Naive thymus-derived CD4-positive, alpha-beta T cell (primary cell): ENCODE measurements at regions not wholly inside any gene's neighbourhood (a gene's known extent, or its start where the extent isn't known, plus 50 kb on each side); places are given as distances from the start of the nearest gene placed in this dataset.

Experiments used
- ATAC-seq: fragments of 150-1000 bp; cut with Tn5 transposase; 2 replicates; pipeline ENCODE4 v1.10.0; 2021; ENCODE audit warnings: mild to moderate bottlenecking, moderate library complexity
- CTCF ChIA-PET: fragments of 350-600 bp; sonication (Branson Sonifier 250); formaldehyde crosslinking; loops from one replicate; lab custom pipeline; 2021; ENCODE audit warnings: antibody characterized with exemption; lab: Charles Lee
- POLR2A ChIA-PET: fragments of 350-600 bp; sonication (Branson Sonifier 250); formaldehyde crosslinking; loops from one replicate; lab custom pipeline; 2021; ENCODE audit warnings: antibody characterized with exemption, inconsistent platforms; lab: Charles Lee
- DNase-seq, 9 donors: peaks; one replicate each; pipeline versions ENCODE4 v3.0.0 to v3.0.0-alpha.2; 2020 to 2022; ENCODE audit warnings: mixed read lengths in 1 of 9
- H3K27ac ChIP-seq: one replicate; pipeline ENCODE4 v1.7.0; 2013; ENCODE audit warnings: mild to moderate bottlenecking, low read depth, low read length, moderate library complexity
- H3K27me3 ChIP-seq, 2 donors: one replicate each; pipeline ENCODE4 v1.7.0; 2013; ENCODE audit warnings: low read length in 2 of 2, mild to moderate bottlenecking in 2 of 2, moderate library complexity in 2 of 2; ENCODE audit not compliant: control insufficient read depth in 2 of 2, insufficient read depth in 2 of 2
- H3K36me3 ChIP-seq, 3 experiments: 1 replicate in 2 of 3; 2 replicates in 1 of 3; pipeline ENCODE4 v1.7.0; 2013; ENCODE audit warnings: low read length in 3 of 3, mild to moderate bottlenecking in 3 of 3, moderate library complexity in 1 of 3; ENCODE audit not compliant: insufficient read depth in 3 of 3, control insufficient read depth in 2 of 3
- H3K4me1 ChIP-seq, 2 donors: one replicate each; pipeline ENCODE4 v1.7.0; 2013; ENCODE audit warnings: low read length in 2 of 2, mild to moderate bottlenecking in 2 of 2, moderate library complexity in 1 of 2; ENCODE audit not compliant: control insufficient read depth in 2 of 2, insufficient read depth in 2 of 2
- H3K4me3 ChIP-seq: 2 replicates; pipeline ENCODE4 v1.7.0; 2013; ENCODE audit warnings: mild to moderate bottlenecking, low read length
- H3K9me3 ChIP-seq, 3 experiments: 1 replicate in 2 of 3; 2 replicates in 1 of 3; pipeline ENCODE4 v1.7.0; 2013; ENCODE audit warnings: low read length in 3 of 3; ENCODE audit not compliant: control insufficient read depth in 2 of 3
- H3K27ac Mint-ChIP-seq, 9 donors: one replicate each; pipeline ENCODE4 v1.8.0; 2020 to 2022; ENCODE audit warnings: mixed read lengths in 9 of 9, mild to moderate bottlenecking in 8 of 9, moderate library complexity in 5 of 9, inconsistent platforms in 2 of 9
- H3K27me3 Mint-ChIP-seq, 5 donors: one replicate each; pipeline ENCODE4 v1.8.0; 2021 to 2022; ENCODE audit warnings: mixed read lengths in 5 of 5, mild to moderate bottlenecking in 1 of 5
- H3K36me3 Mint-ChIP-seq, 5 donors: one replicate each; pipeline ENCODE4 v1.8.0; 2020 to 2022; ENCODE audit warnings: mixed read lengths in 5 of 5, mild to moderate bottlenecking in 3 of 5, inconsistent platforms in 1 of 5
- H3K4me1 Mint-ChIP-seq, 7 donors: one replicate each; pipeline ENCODE4 v1.8.0; 2020 to 2022; ENCODE audit warnings: mixed read lengths in 7 of 7, mild to moderate bottlenecking in 3 of 7, inconsistent platforms in 1 of 7
- H3K4me3 Mint-ChIP-seq, 10 donors: one replicate each; pipeline ENCODE4 v1.8.0; 2020 to 2022; ENCODE audit warnings: mild to moderate bottlenecking in 10 of 10, mixed read lengths in 10 of 10, moderate library complexity in 6 of 10, inconsistent platforms in 2 of 10
- H3K9me3 Mint-ChIP-seq, 11 donors: one replicate each; pipeline ENCODE4 v1.8.0; 2020 to 2022; ENCODE audit warnings: mixed read lengths in 11 of 11, mild to moderate bottlenecking in 4 of 11, inconsistent platforms in 1 of 11, moderate library complexity in 1 of 11
- intact Hi-C, 2 donors: fragments of 100-400 bp; cut with micrococcal nuclease; formaldehyde crosslinking; loops; one replicate each; pipeline ENCODE4 v1.15.1; 2023

GRCh38 chr12:127515941-127516340, 751.0 kb upstream of the TMEM132C start:
- Histone ChIP-seq H3K9me3 (no peaks in the 10 kb centered on the region), H3K4me1 (no peaks in the 10 kb centered on the region), H3K36me3 (no peaks in the 10 kb centered on the region), H3K27ac (no peak overlapping the region), H3K4me3 (no peak overlapping the region), H3K27me3 (no peaks in the 10 kb centered on the region)
- no peak overlapping the region for H3K27ac Mint-ChIP-seq
- ChIA-PET POLR2A (no interaction called here), CTCF (no interaction called here)
- no peaks in the 10 kb centered on the region for H3K36me3 Mint-ChIP-seq
- peaks cover 0 to 13% (median 4%) of the 10 kb centered on the region in 11 donors for H3K9me3 Mint-ChIP-seq
- ATAC-seq = no peak
- DNase-seq = no peak
- intact Hi-C loops = loop anchor here in 1 of 2 donors (1.0 kb wide), 1 partner anchor 24 kb away; no protein-coding TSS in a partner anchor
- H3K27me3 Mint-ChIP-seq = peaks cover 0 to 4% (median 0%) of the 10 kb centered on the region in 5 donors
- no peaks in the 10 kb centered on the region for H3K4me1 Mint-ChIP-seq
- H3K4me3 Mint-ChIP-seq = no peak overlapping the region

GRCh38 chr12:127516467-127516866, 750.5 kb upstream of the TMEM132C start:
- CTCF ChIA-PET = no interaction called here
- H3K4me3 ChIP-seq = no peak overlapping the region
- no peaks in the 10 kb centered on the region for H3K27me3 ChIP-seq
- POLR2A ChIA-PET = no interaction called here
- ATAC-seq = no peak
- Mint-ChIP-seq H3K9me3 (peaks cover 0 to 13% (median 5%) of the 10 kb centered on the region in 11 donors), H3K27me3 (peaks cover 0 to 4% (median 0%) of the 10 kb centered on the region in 5 donors), H3K27ac (no peak overlapping the region), H3K4me1 (no peaks in the 10 kb centered on the region), H3K4me3 (no peak overlapping the region), H3K36me3 (no peaks in the 10 kb centered on the region)
- H3K36me3 ChIP-seq = no peaks in the 10 kb centered on the region
- no peak overlapping the region for H3K27ac ChIP-seq
- intact Hi-C loops = loop anchor here in 1 of 2 donors (1.0 kb wide), 1 partner anchor 24 kb away; no protein-coding TSS in a partner anchor
- no peaks in the 10 kb centered on the region for H3K9me3 ChIP-seq
- no peak for DNase-seq
- H3K4me1 ChIP-seq = no peaks in the 10 kb centered on the region

- Histone ChIP-seq H3K4me1 (no peaks in the 10 kb centered on the region), H3K27me3 (no peaks in the 10 kb centered on the region), H3K36me3 (no peaks in the 10 kb centered on the region), H3K9me3 (no peaks in the 10 kb centered on the region), H3K27ac (no peak overlapping the region), H3K4me3 (no peak overlapping the region)
- ChIA-PET POLR2A (no interaction called here), CTCF (no interaction called here)
- no peaks in the 10 kb centered on the region for H3K4me1 Mint-ChIP-seq
- no peak for ATAC-seq
- H3K36me3 Mint-ChIP-seq = no peaks in the 10 kb centered on the region
- H3K27ac Mint-ChIP-seq = no peak overlapping the region
- H3K27me3 Mint-ChIP-seq = peaks cover 0 to 4% (median 0%) of the 10 kb centered on the region in 5 donors
- DNase-seq = no peak
- intact Hi-C loops = no loop called here
- no peak overlapping the region for H3K4me3 Mint-ChIP-seq
- peaks cover 0 to 6% (median 2%) of the 10 kb centered on the region in 11 donors for H3K9me3 Mint-ChIP-seq
Observed at GRCh38 chr12:127519779-127520178, 747.2 kb upstream of the TMEM132C start.

DNA sequence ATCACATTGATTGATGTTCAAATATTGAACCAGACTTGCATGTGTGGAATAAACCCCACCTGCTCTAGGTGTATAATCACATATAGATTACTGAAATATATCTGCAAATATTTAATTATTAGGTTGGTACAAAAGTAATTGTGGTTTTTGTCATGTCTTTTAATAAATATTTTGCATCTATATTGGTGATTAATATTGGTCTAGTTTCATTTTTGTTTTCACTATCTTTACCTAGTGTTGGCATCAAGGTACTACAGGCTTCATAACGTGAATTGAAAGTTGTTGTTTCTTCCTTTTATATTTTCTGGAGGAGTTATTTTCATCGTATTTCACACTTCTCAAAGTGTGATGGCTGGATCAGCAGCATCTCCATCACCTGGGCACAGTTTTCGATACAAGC, 740.0 kb upstream of the TMEM132C start:
- ATAC-seq = no peak
- H3K4me3 Mint-ChIP-seq = no peak overlapping the region
- Histone ChIP-seq H3K4me1 (no peaks in the 10 kb centered on the region), H3K27me3 (no peaks in the 10 kb centered on the region), H3K36me3 (no peaks in the 10 kb centered on the region), H3K4me3 (no peak overlapping the region), H3K9me3 (no peaks in the 10 kb centered on the region), H3K27ac (no peak overlapping the region)
- peaks cover 0 to 10% (median 3%) of the 10 kb centered on the region in 5 donors for H3K27me3 Mint-ChIP-seq
- intact Hi-C loops = no loop called here
- H3K9me3 Mint-ChIP-seq = peaks cover 0 to 7% (median 3%) of the 10 kb centered on the region in 11 donors
- H3K27ac Mint-ChIP-seq = no peak overlapping the region
- ChIA-PET POLR2A (no interaction called here), CTCF (interaction anchor here (0.6 kb wide), 1 partner anchor 32 kb away, joined by 3 read pairs; no protein-coding TSS in a partner anchor)
- DNase-seq = no peak
- H3K4me1 Mint-ChIP-seq = peaks cover 0 to 2% (median 0%) of the 10 kb centered on the region in 7 donors
- peaks cover 0 to 3% (median 0%) of the 10 kb centered on the region in 5 donors for H3K36me3 Mint-ChIP-seq

- peaks cover 0 to 10% (median 3%) of the 10 kb centered on the region in 5 donors for H3K27me3 Mint-ChIP-seq
- ATAC-seq (no peak), DNase-seq (no peak)
- no peak overlapping the region for H3K27ac Mint-ChIP-seq
- H3K27me3 ChIP-seq = no peaks in the 10 kb centered on the region
- ChIA-PET POLR2A (no interaction called here), CTCF (no interaction called here)
- H3K9me3 ChIP-seq = no peaks in the 10 kb centered on the region
- H3K36me3 ChIP-seq = no peaks in the 10 kb centered on the region
- H3K4me3 Mint-ChIP-seq = no peak overlapping the region
- H3K4me1 ChIP-seq = no peaks in the 10 kb centered on the region
- no peak overlapping the region for H3K4me3 ChIP-seq
- H3K27ac ChIP-seq = no peak overlapping the region
- peaks cover 0 to 3% (median 0%) of the 10 kb centered on the region in 5 donors for H3K36me3 Mint-ChIP-seq
- H3K4me1 Mint-ChIP-seq = peaks cover 0 to 2% (median 0%) of the 10 kb centered on the region in 7 donors
- intact Hi-C loops = no loop called here
- peaks cover 0 to 7% (median 3%) of the 10 kb centered on the region in 11 donors for H3K9me3 Mint-ChIP-seq
Observed at GRCh38 chr12:127528551-127528950, 738.4 kb upstream of the TMEM132C start.

GRCh38 chr12:127531542-127531941, 735.4 kb upstream of the TMEM132C start:
- H3K27me3 ChIP-seq = no peaks in the 10 kb centered on the region
- H3K9me3 ChIP-seq = no peaks in the 10 kb centered on the region
- Mint-ChIP-seq H3K27ac (no peak overlapping the region), H3K36me3 (peaks cover 0 to 3% (median 0%) of the 10 kb centered on the region in 5 donors), H3K4me1 (peaks cover 0 to 2% (median 0%) of the 10 kb centered on the region in 7 donors), H3K4me3 (no peak overlapping the region), H3K27me3 (peaks cover 0 to 10% (median 0%) of the 10 kb centered on the region in 5 donors), H3K9me3 (peaks cover 0 to 13% (median 5%) of the 10 kb centered on the region in 11 donors)
- H3K4me3 ChIP-seq = no peak overlapping the region
- CTCF ChIA-PET = no interaction called here
- H3K27ac ChIP-seq = no peak overlapping the region
- DNase-seq (no peak), ATAC-seq (no peak)
- H3K36me3 ChIP-seq = no peaks in the 10 kb centered on the region
- intact Hi-C loops = no loop called here
- POLR2A ChIA-PET = no interaction called here
- H3K4me1 ChIP-seq = no peaks in the 10 kb centered on the region

GRCh38 chr12:127533353-127533752, 733.6 kb upstream of the TMEM132C start:
- no peaks in the 10 kb centered on the region for H3K36me3 ChIP-seq
- H3K36me3 Mint-ChIP-seq = peaks cover 0 to 3% (median 0%) of the 10 kb centered on the region in 5 donors
- no peaks in the 10 kb centered on the region for H3K4me1 ChIP-seq
- CTCF ChIA-PET = no interaction called here
- no peak overlapping the region for H3K27ac Mint-ChIP-seq
- H3K9me3 ChIP-seq = no peaks in the 10 kb centered on the region
- POLR2A ChIA-PET = no interaction called here
- no peaks in the 10 kb centered on the region for H3K27me3 ChIP-seq
- peaks cover 0 to 13% (median 4%) of the 10 kb centered on the region in 11 donors for H3K9me3 Mint-ChIP-seq
- no peak overlapping the region for H3K27ac ChIP-seq
- ATAC-seq = no peak
- intact Hi-C loops = no loop called here
- H3K4me3 ChIP-seq = no peak overlapping the region
- no peak for DNase-seq
- H3K4me3 Mint-ChIP-seq = no peak overlapping the region
- peaks cover 0 to 10% (median 0%) of the 10 kb centered on the region in 5 donors for H3K27me3 Mint-ChIP-seq
- H3K4me1 Mint-ChIP-seq = no peaks in the 10 kb centered on the region
